Activated T-helper 1 cell treated with anti-CD3 and anti-CD28 coated beads, Interleukin-2, amount 50 U/mL, for 16 hours (primary cell): ENCODE measurements at regions not wholly inside any gene's neighbourhood (a gene's known extent, or its start where the extent isn't known, plus 50 kb on each side); places are given as distances from the start of the nearest gene placed in this dataset.
"Not testable (repeated sequence)": the region's sequence is repeated elsewhere in the genome, so short reads cannot be mapped to it uniquely, and the experiment has no call there.

ENCODE experiments used
- DNase-seq, 2 donors: peaks; one replicate each; pipeline ENCODE4 v3.0.0-alpha.2; 2020; ENCODE audit warnings: low read depth in 1 of 2, low spot score in 1 of 2

GRCh38 chr1:228611707-228612106, 123.6 kb upstream of the RHOU start:
- not testable (repeated sequence) for DNase-seq

- DNase-seq, result not testable (repeated sequence)
These were observed 113.1 kb upstream of the RHOU start for GRCh38 chr1:228622002-228622716.

GRCh38 chr1:228626481-228626880, 108.8 kb upstream of the RHOU start:
- DNase-seq, result not testable (repeated sequence)

GRCh38 chr1:228632858-228633257, 102.4 kb upstream of the RHOU start:
- not testable (repeated sequence) for DNase-seq

- not testable (repeated sequence) for DNase-seq
These were observed 100.0 kb upstream of the RHOU start for GRCh38 chr1:228635304-228635703.

- not testable (repeated sequence) for DNase-seq
These were observed 97.8 kb upstream of the RHOU start for GRCh38 chr1:228637529-228637928.

GRCh38 chr1:228646717-228647522, 88.4 kb upstream of the RHOU start:
- DNase-seq, result no peak

GRCh38 chr1:228647523-228648444, 87.5 kb upstream of the RHOU start:
- DNase-seq, result no peak

- DNase-seq, result no peak
These were observed 86.5 kb upstream of the RHOU start for GRCh38 chr1:228648647-228649383.

GRCh38 chr1:228650141-228650540, 85.1 kb upstream of the RHOU start:
- no peak for DNase-seq

- no peak for DNase-seq
These were observed 84.3 kb upstream of the RHOU start for GRCh38 chr1:228650946-228651345.

GRCh38 chr1:228652116-228652515, 83.2 kb upstream of the RHOU start:
- DNase-seq, result no peak

- DNase-seq, result not testable (repeated sequence)
These were observed 82.2 kb upstream of the RHOU start for GRCh38 chr1:228653057-228653456.

- DNase-seq, result no peak
These were observed 81.5 kb upstream of the RHOU start for GRCh38 chr1:228653748-228654147.

- no peak for DNase-seq
These were observed 79.4 kb upstream of the RHOU start for GRCh38 chr1:228655796-228656394.

GRCh38 chr1:228662007-228662689, 73.1 kb upstream of the RHOU start:
- DNase-seq, result not testable (repeated sequence)

GRCh38 chr1:228664399-228664914, 70.8 kb upstream of the RHOU start:
- peak; percentile 47 to 64 for DNase-seq

GRCh38 chr1:228666686-228667623, 68.3 kb upstream of the RHOU start:
- no peak for DNase-seq
